CD4-positive, alpha-beta T cell treated with Interleukin-17A for 4 hours (primary cell): ENCODE measurements at regions not wholly inside any gene's neighbourhood (a gene's known extent, or its start where the extent isn't known, plus 50 kb on each side); places are given as distances from the start of the nearest gene placed in this dataset.
"Not testable (repeated sequence)": the region's sequence is repeated elsewhere in the genome, so short reads cannot be mapped to it uniquely, and the experiment has no call there.

ENCODE experiments used
- DNase-seq: peaks from one replicate; pipeline ENCODE4 v3.0.0-alpha.2; 2020; ENCODE audit warnings: mixed read lengths

GRCh38 chr13:107999751-108000150 is 215.6 kb downstream of the LIG4 start:
- no peak for DNase-seq

GRCh38 chr13:107994137-107994536 is 221.2 kb downstream of the LIG4 start:
- no peak for DNase-seq

- no peak for DNase-seq
Measured at GRCh38 chr13:107993239-107993949, 221.9 kb downstream of the LIG4 start.

- DNase-seq, result no peak
Measured at GRCh38 chr13:107992542-107992941, 222.8 kb downstream of the LIG4 start.

GRCh38 chr13:107977071-107977574 is 238.2 kb downstream of the LIG4 start:
- DNase-seq, result no peak

- no peak for DNase-seq
Measured at GRCh38 chr13:107976628-107977027, 238.7 kb downstream of the LIG4 start.

GRCh38 chr13:107974409-107974808 is 240.9 kb downstream of the LIG4 start:
- DNase-seq, result no peak

- no peak for DNase-seq
Measured at GRCh38 chr13:107969546-107969945, 245.8 kb downstream of the LIG4 start.

GRCh38 chr13:107968470-107968869 is 246.9 kb downstream of the LIG4 start:
- DNase-seq, result no peak

- DNase-seq, result no peak
Measured at GRCh38 chr13:107964395-107964794, 250.9 kb downstream of the LIG4 start.

GRCh38 chr13:107961849-107962608 is 253.3 kb downstream of the LIG4 start:
- no peak for DNase-seq

- no peak for DNase-seq
Measured at GRCh38 chr13:107960301-107960700, 255.0 kb downstream of the LIG4 start.

GRCh38 chr13:107956889-107957288 is 258.4 kb downstream of the LIG4 start:
- DNase-seq, result no peak

- DNase-seq, result no peak
Measured at GRCh38 chr13:107942030-107942617, 273.2 kb downstream of the LIG4 start.

- no peak for DNase-seq
Measured at GRCh38 chr13:107941345-107942029, 273.8 kb downstream of the LIG4 start.

- DNase-seq, result no peak
Measured at GRCh38 chr13:107937848-107938247, 277.5 kb downstream of the LIG4 start.

GRCh38 chr13:107931056-107931455 is 284.3 kb downstream of the LIG4 start:
- DNase-seq, result no peak

- DNase-seq, result no peak
Measured at GRCh38 chr13:107928762-107929161, 286.6 kb downstream of the LIG4 start.

GRCh38 chr13:107927557-107927956 is 287.8 kb downstream of the LIG4 start:
- no peak for DNase-seq

- not testable (repeated sequence) for DNase-seq
Measured at GRCh38 chr13:107926515-107926914, 288.8 kb downstream of the LIG4 start.

GRCh38 chr13:107916902-107917301 is 298.4 kb downstream of the LIG4 start:
- DNase-seq, result not testable (repeated sequence)

- DNase-seq, result no peak
Measured at GRCh38 chr13:107912745-107913144, 302.6 kb downstream of the LIG4 start.
